A673 (cell line): ENCODE measurements at regions not wholly inside any gene's neighbourhood (a gene's known extent, or its start where the extent isn't known, plus 50 kb on each side); places are given as distances from the start of the nearest gene placed in this dataset.

Experiments used
- BruUV-seq: library from RNA; stranded (reverse); fragments of 400-500 nt; replicated peaks from 2 replicates; lab custom pipeline; 2021; lab: Mats Ljungman, UMichigan
- CTCF ChIA-PET: fragments of 300-600 bp; sonication (Branson Sonifier 250); formaldehyde crosslinking; loops from one replicate; lab custom pipeline; 2022; ENCODE audit warnings: antibody characterized with exemption; lab: Charles Lee
- POLR2A ChIA-PET: fragments of 300-600 bp; sonication (Branson Sonifier 250); formaldehyde crosslinking; loops from one replicate; lab custom pipeline; 2022; ENCODE audit warnings: antibody characterized with exemption; ENCODE audit not compliant: low non-redundant PET; lab: Charles Lee
- DNase-seq: peaks from one replicate; pipeline ENCODE4 v3.0.0-alpha.2; 2015; ENCODE audit warnings: low spot score
- H3K27ac ChIP-seq: fragments of 200-600 bp; sonication (generic); 2 replicates; pipeline ENCODE4 v1.5.1; 2016; ENCODE audit warnings: mixed run types, low read depth, mild to moderate bottlenecking, mixed read lengths, antibody characterized with exemption, low read length; ENCODE audit not compliant: poor library complexity, severe bottlenecking
- H3K27me3 ChIP-seq: fragments of 200-600 bp; sonication (generic); replicated peaks from 2 replicates; pipeline ENCODE4 v1.6.1; 2017; ENCODE audit warnings: mixed run types, low read depth, mild to moderate bottlenecking, mixed read lengths, antibody characterized with exemption, low read length; ENCODE audit not compliant: insufficient read depth, poor library complexity
- H3K36me3 ChIP-seq: fragments of 200-600 bp; sonication (generic); 2 replicates; pipeline ENCODE4 v1.6.1; 2016; ENCODE audit warnings: mixed run types, mild to moderate bottlenecking, mixed read lengths, antibody characterized with exemption, low read length; ENCODE audit not compliant: insufficient read depth, poor library complexity, severe bottlenecking
- H3K4me1 ChIP-seq: fragments of 200-600 bp; sonication (generic); 2 replicates; pipeline ENCODE4 v1.6.1; 2017; ENCODE audit warnings: mixed run types, mild to moderate bottlenecking, mixed read lengths, antibody characterized with exemption, low read length; ENCODE audit not compliant: insufficient read depth, poor library complexity, severe bottlenecking
- H3K4me3 ChIP-seq: fragments of 200-600 bp; sonication (generic); 2 replicates; pipeline ENCODE4 v1.5.1; 2016; ENCODE audit warnings: low read depth, mixed run types, mild to moderate bottlenecking, mixed read lengths, low read length; ENCODE audit not compliant: poor library complexity, severe bottlenecking
- H3K9me3 ChIP-seq: fragments of 200-600 bp; sonication (generic); 2 replicates; pipeline ENCODE4 v1.6.1; 2016; ENCODE audit warnings: mixed run types, low read depth, mild to moderate bottlenecking, mixed read lengths, antibody characterized with exemption, low read length; ENCODE audit not compliant: poor library complexity, severe bottlenecking
- EZH2 ChIP-seq: fragments of 200-600 bp; sonication (generic); IDR thresholded peaks from 2 replicates; pipeline ENCODE4 v1.6.1; 2017; ENCODE audit warnings: borderline replicate concordance, low read depth, mild to moderate bottlenecking, mixed read lengths, antibody characterized with exemption, low read length; ENCODE audit not compliant: poor library complexity, severe bottlenecking
- intact Hi-C: fragments of 100-400 bp; cut with micrococcal nuclease; formaldehyde crosslinking; loops from one replicate; pipeline ENCODE4 v1.10.0; 2022; ENCODE audit not compliant: unreplicated experiment
- TF ChIP-seq, protein P1 (sequence below): fragments of 300-800, 200-600 bp; sonication (generic); conservative IDR thresholded peaks from 2 replicates; pipeline ENCODE4 v1.5.1; 2017; ENCODE audit warnings: low read depth, mild to moderate bottlenecking, antibody characterized with exemption, low read length, moderate library complexity, mixed read lengths

DNA sequence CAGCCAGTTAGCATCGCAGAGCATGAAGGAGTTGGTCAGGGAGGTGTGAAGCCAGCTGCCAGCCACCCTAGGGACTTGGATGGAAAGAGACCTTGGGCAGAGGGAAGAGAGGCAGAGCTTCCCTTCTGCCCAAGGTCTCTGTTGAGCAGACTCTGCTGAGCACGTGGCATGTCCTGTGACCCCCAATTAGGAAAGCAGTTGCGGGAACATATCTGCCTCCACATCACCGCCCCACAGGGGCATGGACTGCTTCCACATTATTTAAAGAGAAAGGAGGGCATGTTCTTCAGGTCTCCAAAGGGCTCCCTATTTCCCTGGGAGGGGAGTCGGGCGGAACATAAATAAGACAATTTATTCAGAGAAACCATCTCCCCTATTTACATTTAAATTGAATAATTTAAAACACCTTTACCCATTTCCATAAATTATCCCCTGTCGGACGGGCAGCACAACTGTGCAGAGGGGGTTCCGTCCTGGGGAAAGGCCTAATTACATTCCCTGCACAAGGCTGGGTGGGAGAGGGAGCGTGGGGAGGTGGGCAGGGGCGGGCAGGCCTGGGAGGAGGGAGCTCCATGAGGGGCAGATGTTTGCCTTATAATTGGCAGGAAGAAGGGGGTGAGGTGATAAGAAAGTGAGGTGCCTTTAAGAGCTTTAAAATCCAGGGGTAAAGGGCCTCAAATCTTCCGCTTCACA lies 88.8 kb upstream of the THY1 start:
- no peak overlapping the region for H3K4me3 ChIP-seq
- H3K4me1 ChIP-seq = no peaks in the 10 kb centered on the region
- ChIA-PET POLR2A (no interaction called here), CTCF (no interaction called here)
- no TSS peak for BruUV-seq
- H3K36me3 ChIP-seq = no peaks in the 10 kb centered on the region
- no peak for TF ChIP-seq EZH2
- no peak overlapping the region for H3K27ac ChIP-seq
- intact Hi-C loops = no loop called here
- no peak for DNase-seq
- H3K9me3 ChIP-seq = no peaks in the 10 kb centered on the region
- peaks cover 5% of the 10 kb centered on the region for H3K27me3 ChIP-seq

- DNase-seq = peak; percentile 55
- Histone ChIP-seq H3K9me3 (no peaks in the 10 kb centered on the region), H3K27ac (no peak overlapping the region), H3K4me3 (no peak overlapping the region), H3K27me3 (peaks cover 5% of the 10 kb centered on the region), H3K4me1 (no peaks in the 10 kb centered on the region), H3K36me3 (no peaks in the 10 kb centered on the region)
- BruUV-seq = no TSS peak
- ChIA-PET POLR2A (no interaction called here), CTCF (no interaction called here)
- no peak for TF ChIP-seq EZH2
- TF ChIP-seq, protein P1, sequence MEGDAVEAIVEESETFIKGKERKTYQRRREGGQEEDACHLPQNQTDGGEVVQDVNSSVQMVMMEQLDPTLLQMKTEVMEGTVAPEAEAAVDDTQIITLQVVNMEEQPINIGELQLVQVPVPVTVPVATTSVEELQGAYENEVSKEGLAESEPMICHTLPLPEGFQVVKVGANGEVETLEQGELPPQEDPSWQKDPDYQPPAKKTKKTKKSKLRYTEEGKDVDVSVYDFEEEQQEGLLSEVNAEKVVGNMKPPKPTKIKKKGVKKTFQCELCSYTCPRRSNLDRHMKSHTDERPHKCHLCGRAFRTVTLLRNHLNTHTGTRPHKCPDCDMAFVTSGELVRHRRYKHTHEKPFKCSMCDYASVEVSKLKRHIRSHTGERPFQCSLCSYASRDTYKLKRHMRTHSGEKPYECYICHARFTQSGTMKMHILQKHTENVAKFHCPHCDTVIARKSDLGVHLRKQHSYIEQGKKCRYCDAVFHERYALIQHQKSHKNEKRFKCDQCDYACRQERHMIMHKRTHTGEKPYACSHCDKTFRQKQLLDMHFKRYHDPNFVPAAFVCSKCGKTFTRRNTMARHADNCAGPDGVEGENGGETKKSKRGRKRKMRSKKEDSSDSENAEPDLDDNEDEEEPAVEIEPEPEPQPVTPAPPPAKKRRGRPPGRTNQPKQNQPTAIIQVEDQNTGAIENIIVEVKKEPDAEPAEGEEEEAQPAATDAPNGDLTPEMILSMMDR = no peak
- intact Hi-C loops = no loop called here
Measured at GRCh38 chr11:119509969-119510401, 87.0 kb upstream of the THY1 start.

- ChIA-PET POLR2A (no interaction called here), CTCF (no interaction called here)
- Histone ChIP-seq H3K4me3 (no peak overlapping the region), H3K36me3 (no peaks in the 10 kb centered on the region), H3K27me3 (peaks cover 5% of the 10 kb centered on the region), H3K9me3 (no peaks in the 10 kb centered on the region), H3K4me1 (no peaks in the 10 kb centered on the region), H3K27ac (no peak overlapping the region)
- no peak for DNase-seq
- intact Hi-C loops = no loop called here
- no TSS peak for BruUV-seq
- TF ChIP-seq EZH2 = no peak
- TF ChIP-seq, protein P1 = no peak
Measured at GRCh38 chr11:119509282-119509841, 86.4 kb upstream of the THY1 start.

DNA sequence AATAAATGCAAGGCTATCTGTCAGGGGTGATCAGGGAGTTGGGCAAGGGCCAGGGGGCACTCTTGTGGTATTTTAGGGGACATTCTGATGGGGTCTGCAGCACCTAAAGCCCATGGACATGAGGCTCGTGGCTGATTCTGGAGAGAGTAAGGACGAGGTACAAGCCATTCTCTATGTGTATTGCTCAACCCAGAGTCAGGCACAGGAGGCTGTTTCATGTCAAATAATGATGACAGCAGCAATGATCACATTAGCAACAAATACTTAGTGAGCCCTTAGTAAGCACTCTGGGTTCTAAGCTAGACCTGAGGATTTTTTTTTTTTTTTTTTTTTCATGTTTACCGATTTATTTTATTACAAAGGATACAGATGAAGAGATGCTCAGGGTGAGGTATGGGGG lies 83.5 kb upstream of the THY1 start:
- intact Hi-C loops = no loop called here
- no peak for DNase-seq

More for the DNA sequence above, 83.5 kb upstream of the THY1 start:
- Histone ChIP-seq H3K27me3 (no peaks in the 10 kb centered on the region), H3K9me3 (no peaks in the 10 kb centered on the region), H3K27ac (no peak overlapping the region), H3K4me1 (no peaks in the 10 kb centered on the region), H3K36me3 (no peaks in the 10 kb centered on the region), H3K4me3 (no peak overlapping the region)
- ChIA-PET POLR2A (no interaction called here), CTCF (no interaction called here)
- no TSS peak for BruUV-seq
- no peak for TF ChIP-seq EZH2
- TF ChIP-seq, protein P1 = no peak
